WTC11 (cell line): ENCODE measurements at regions not wholly inside any gene's neighbourhood (a gene's known extent, or its start where the extent isn't known, plus 50 kb on each side); places are given as distances from the start of the nearest gene placed in this dataset.

Source experiments
- ATAC-seq: fragments of 200-7000 bp; cut with Tn5 transposase; 2 replicates; pipeline ENCODE4 v1.10.0; 2021; ENCODE audit warnings: mild to moderate bottlenecking, moderate library complexity
- CTCF ChIA-PET: fragments of 300-600 bp; sonication (Branson Sonifier 250); formaldehyde crosslinking; loops from one replicate; lab custom pipeline; 2021; ENCODE audit warnings: antibody characterized with exemption; lab: Charles Lee
- POLR2A ChIA-PET: fragments of 350-600 bp; sonication (Branson Sonifier 250); formaldehyde crosslinking; loops from one replicate; lab custom pipeline; 2021; ENCODE audit warnings: antibody characterized with exemption; lab: Charles Lee
- DNase-seq: peaks from one replicate; pipeline ENCODE4 v3.0.0; 2021; ENCODE audit warnings: low spot score
- H3K27ac Mint-ChIP-seq: 2 replicates; pipeline ENCODE4 v1.8.0; 2021; ENCODE audit warnings: mixed read lengths
- H3K27me3 Mint-ChIP-seq: 2 replicates; pipeline ENCODE4 v1.8.0; 2021; ENCODE audit warnings: low read depth, mild to moderate bottlenecking, moderate library complexity, mixed read lengths
- H3K36me3 Mint-ChIP-seq: 2 replicates; pipeline ENCODE4 v1.8.0; 2021; ENCODE audit warnings: mixed read lengths
- H3K4me1 Mint-ChIP-seq: 2 replicates; pipeline ENCODE4 v1.8.0; 2022; ENCODE audit warnings: mixed read lengths
- H3K4me3 Mint-ChIP-seq: 2 replicates; pipeline ENCODE4 v1.8.0; 2021; ENCODE audit warnings: mild to moderate bottlenecking, moderate library complexity, mixed read lengths
- H3K9me3 Mint-ChIP-seq: 2 replicates; pipeline ENCODE4 v1.8.0; 2021; ENCODE audit warnings: mixed read lengths
- AFF4 ChIP-seq: sonication (generic); formaldehyde crosslinking; IDR thresholded peaks from 2 replicates; pipeline ENCODE4 v1.8.1; 2023; ENCODE audit warnings: mild to moderate bottlenecking, missing genetic modification reagents, borderline replicate concordance
- AR ChIP-seq: fragments of 250-450 bp; sonication (Bioruptor Pico); IDR thresholded peaks from 2 replicates; pipeline ENCODE4 v1.9.0; 2021; ENCODE audit warnings: mild to moderate bottlenecking
- ATF2 ChIP-seq: sonication (generic); formaldehyde crosslinking; IDR thresholded peaks from 2 replicates; pipeline ENCODE4 v1.8.1; 2022; ENCODE audit warnings: low read depth, missing genetic modification reagents, borderline replicate concordance
- ATF3 ChIP-seq: sonication (generic); formaldehyde crosslinking; conservative IDR thresholded peaks from 2 replicates; pipeline ENCODE4 v1.8.1; 2022; ENCODE audit warnings: mild to moderate bottlenecking, missing genetic modification reagents
- CBFB ChIP-seq: sonication (generic); formaldehyde crosslinking; IDR thresholded peaks from 2 replicates; pipeline ENCODE4 v1.8.1; 2022; ENCODE audit warnings: mild to moderate bottlenecking, low read depth, missing genetic modification reagents
- E2F4 ChIP-seq: sonication (generic); formaldehyde crosslinking; IDR thresholded peaks from 2 replicates; pipeline ENCODE4 v1.8.1; 2022; ENCODE audit warnings: low read depth, mild to moderate bottlenecking, moderate library complexity, missing genetic modification reagents, borderline replicate concordance
- ELF4 ChIP-seq: sonication (generic); formaldehyde crosslinking; IDR thresholded peaks from 2 replicates; pipeline ENCODE4 v1.8.1; 2022; ENCODE audit warnings: low read depth, mild to moderate bottlenecking, moderate library complexity, missing genetic modification reagents
- HMGA2 ChIP-seq: fragments of 250-450 bp; sonication (Bioruptor Pico); IDR thresholded peaks from 2 replicates; pipeline ENCODE4 v1.4.0; 2021; ENCODE audit warnings: mild to moderate bottlenecking, moderate library complexity
- HMGXB4 ChIP-seq: sonication (generic); formaldehyde crosslinking; IDR thresholded peaks from 2 replicates; pipeline ENCODE4 v1.8.1; 2023; ENCODE audit warnings: mild to moderate bottlenecking, moderate library complexity, missing genetic modification reagents
- KAT7 ChIP-seq: sonication (generic); formaldehyde crosslinking; IDR thresholded peaks from 2 replicates; pipeline ENCODE4 v1.8.1; 2023; ENCODE audit warnings: missing genetic modification reagents, mild to moderate bottlenecking, borderline replicate concordance
- MAX ChIP-seq: sonication (generic); formaldehyde crosslinking; IDR thresholded peaks from 2 replicates; pipeline ENCODE4 v1.8.0; 2022; ENCODE audit warnings: mild to moderate bottlenecking, missing genetic modification reagents
- NFE2L1 ChIP-seq: sonication (generic); formaldehyde crosslinking; IDR thresholded peaks from 2 replicates; pipeline ENCODE4 v1.8.1; 2023; ENCODE audit warnings: missing genetic modification reagents
- NR1H2 ChIP-seq: sonication (generic); formaldehyde crosslinking; IDR thresholded peaks from 2 replicates; pipeline ENCODE4 v1.9.0; 2021; ENCODE audit warnings: mild to moderate bottlenecking, moderate library complexity, missing genetic modification reagents
- OVOL2 ChIP-seq: fragments of 250-450 bp; sonication (Bioruptor Pico); IDR thresholded peaks from 2 replicates; pipeline ENCODE4 v1.9.0; 2021; ENCODE audit warnings: mild to moderate bottlenecking, borderline replicate concordance
- RORB ChIP-seq: fragments of 250-450 bp; sonication (Bioruptor Pico); IDR thresholded peaks from 2 replicates; pipeline ENCODE4 v1.9.0; 2021; ENCODE audit warnings: mild to moderate bottlenecking
- TEAD1 ChIP-seq: sonication (generic); formaldehyde crosslinking; IDR thresholded peaks from 2 replicates; pipeline ENCODE4 v1.8.0; 2022; ENCODE audit warnings: mild to moderate bottlenecking, missing genetic modification reagents
- TEAD4 ChIP-seq: sonication (generic); formaldehyde crosslinking; IDR thresholded peaks from 2 replicates; pipeline ENCODE4 v1.8.0; 2022; ENCODE audit warnings: mild to moderate bottlenecking, missing genetic modification reagents
- TP53 ChIP-seq: sonication (generic); formaldehyde crosslinking; IDR thresholded peaks from 2 replicates; pipeline ENCODE4 v1.8.1; 2023; ENCODE audit warnings: mild to moderate bottlenecking, missing genetic modification reagents
- ZSCAN18 ChIP-seq: fragments of 250-450 bp; sonication (Bioruptor Pico); IDR thresholded peaks from 2 replicates; pipeline ENCODE4 v2.1.2; 2022; ENCODE audit warnings: mild to moderate bottlenecking, moderate library complexity

- POLR2A ChIA-PET, result no interaction called here
- Mint-ChIP-seq H3K36me3 (peaks cover 33% of the 10 kb centered on the region), H3K27ac (no peak overlapping the region), H3K4me1 (no peaks in the 10 kb centered on the region), H3K4me3 (no peak overlapping the region), H3K9me3 (peaks cover 57% of the 10 kb centered on the region), H3K27me3 (no peaks in the 10 kb centered on the region)
- ATAC-seq (no peak), DNase-seq (no peak)
- CTCF ChIA-PET, result no interaction called here
- no peak for TF ChIP-seq KAT7 (CRISPR knock-in tag)
These were observed 238.8 kb upstream of the DPP10 start for GRCh38 chr2:114203679-114204078.

- Mint-ChIP-seq H3K27ac (no peak overlapping the region), H3K4me1 (no peaks in the 10 kb centered on the region), H3K9me3 (peaks cover 61% of the 10 kb centered on the region), H3K36me3 (peaks cover 20% of the 10 kb centered on the region), H3K4me3 (no peak overlapping the region), H3K27me3 (no peaks in the 10 kb centered on the region; the same call in 1 of the 2 replicates)
- DNase-seq, result no peak
- CTCF ChIA-PET, result no interaction called here
- POLR2A ChIA-PET, result no interaction called here
- TF ChIP-seq HMGA2 (CRISPR knock-in tag) (no peak), CBFB (CRISPR knock-in tag) (no peak), KAT7 (CRISPR knock-in tag) (no peak), AR (no peak), ELF4 (CRISPR knock-in tag) (no peak)
- no peak for ATAC-seq
These were observed 228.6 kb upstream of the DPP10 start for GRCh38 chr2:114213808-114214207.

GRCh38 chr2:114218383-114218782, 224.1 kb upstream of the DPP10 start:
- no peaks in the 10 kb centered on the region; the same call in 1 of the 2 replicates for H3K27me3 Mint-ChIP-seq
- H3K36me3 Mint-ChIP-seq, result peaks cover 19% of the 10 kb centered on the region
- DNase-seq (no peak), ATAC-seq (peak; percentile 63)
- no peaks in the 10 kb centered on the region for H3K4me1 Mint-ChIP-seq
- POLR2A ChIA-PET, result no interaction called here
- no peak overlapping the region for H3K4me3 Mint-ChIP-seq
- peaks cover 54% of the 10 kb centered on the region for H3K9me3 Mint-ChIP-seq
- no peak overlapping the region for H3K27ac Mint-ChIP-seq
- CTCF ChIA-PET, result no interaction called here
- TF ChIP-seq TEAD4 (CRISPR knock-in tag), result no peak
- no peak for TF ChIP-seq E2F4 (CRISPR knock-in tag)
- no peak for TF ChIP-seq MAX (CRISPR knock-in tag)
- TF ChIP-seq ATF2 (CRISPR knock-in tag), result no peak
- TF ChIP-seq NFE2L1 (CRISPR knock-in tag), result no peak
- no peak for TF ChIP-seq NR1H2 (CRISPR knock-in tag)
- no peak for TF ChIP-seq OVOL2
- TF ChIP-seq RORB (CRISPR knock-in tag), result no peak
- TF ChIP-seq ATF3 (CRISPR knock-in tag), result no peak
- TF ChIP-seq TEAD1 (CRISPR knock-in tag), result no peak
- no peak for TF ChIP-seq HMGA2 (CRISPR knock-in tag)
- TF ChIP-seq ZSCAN18 (CRISPR knock-in tag), result no peak
- TF ChIP-seq AFF4 (CRISPR knock-in tag), result no peak
- no peak for TF ChIP-seq HMGXB4 (CRISPR knock-in tag)
- TF ChIP-seq TP53, result no peak
